HepG2 (cell line): ENCODE measurements at regions not wholly inside any gene's neighbourhood (a gene's known extent, or its start where the extent isn't known, plus 50 kb on each side); places are given as distances from the start of the nearest gene placed in this dataset.

ENCODE experiments used
- BRD4 ChIP-seq: sonication (generic); formaldehyde crosslinking; IDR thresholded peaks from 2 replicates; pipeline ENCODE4 v1.4.0; 2020; ENCODE audit warnings: missing genetic modification reagents
- CBX5 ChIP-seq: sonication (generic); formaldehyde crosslinking; IDR thresholded peaks from 2 replicates; pipeline ENCODE4 v1.4.0; 2020; ENCODE audit warnings: missing genetic modification reagents, borderline replicate concordance
- CCAR2 ChIP-seq: fragments of 200-400 bp; formaldehyde crosslinking; optimal IDR thresholded peaks from 2 replicates; pipeline ENCODE3; 2018; ENCODE audit warnings: low read depth, mild to moderate bottlenecking, low read length, moderate library complexity
- HNRNPH1 ChIP-seq: fragments of 200-400 bp; formaldehyde crosslinking; optimal IDR thresholded peaks from 2 replicates; pipeline ENCODE3; 2017; ENCODE audit warnings: mild to moderate bottlenecking, low read depth, low read length
- MIER3 ChIP-seq: IDR thresholded peaks from 2 replicates; pipeline ENCODE4 v1.6.1; 2016; ENCODE audit warnings: missing compliant biosample characterization, borderline replicate concordance
- SAFB2 ChIP-seq: sonication (generic); formaldehyde crosslinking; IDR thresholded peaks from 2 replicates; pipeline ENCODE4 v1.5.1; 2020; ENCODE audit warnings: missing genetic modification reagents, low read depth, mild to moderate bottlenecking, borderline replicate concordance
- THAP11 ChIP-seq: IDR thresholded peaks from 2 replicates; pipeline ENCODE4 v1.6.1; 2016; ENCODE audit warnings: missing biosample characterization, missing genetic modification reagents
- ZBTB7A ChIP-seq: sonication (generic); formaldehyde crosslinking; IDR thresholded peaks from 2 replicates; pipeline ENCODE4 v1.8.0; 2022; ENCODE audit warnings: mild to moderate bottlenecking, missing genetic modification reagents
- ZFX ChIP-seq: sonication (generic); formaldehyde crosslinking; IDR thresholded peaks from 2 replicates; pipeline ENCODE4 v1.4.0; 2020; ENCODE audit warnings: mild to moderate bottlenecking, low read depth, missing genetic modification reagents, moderate library complexity
- ZNF232 ChIP-seq: sonication (generic); formaldehyde crosslinking; IDR thresholded peaks from 2 replicates; pipeline ENCODE4 v1.4.0; 2020; ENCODE audit warnings: missing genetic modification reagents, borderline replicate concordance
- ZNF292 ChIP-seq: sonication (generic); formaldehyde crosslinking; IDR thresholded peaks from 2 replicates; pipeline ENCODE4 v1.8.1; 2022; ENCODE audit warnings: mild to moderate bottlenecking, low read depth, missing genetic modification reagents, borderline replicate concordance
- ZNF331 ChIP-seq: sonication (generic); formaldehyde crosslinking; IDR thresholded peaks from 2 replicates; pipeline ENCODE4 v1.4.0; 2020; ENCODE audit warnings: missing genetic modification reagents
- ZNF431 ChIP-seq: sonication (generic); formaldehyde crosslinking; IDR thresholded peaks from 2 replicates; pipeline ENCODE4 v1.9.0; 2022; ENCODE audit warnings: missing genetic modification reagents, low read depth, mild to moderate bottlenecking, borderline replicate concordance
- TF ChIP-seq, protein P1 (sequence below): sonication (generic); formaldehyde crosslinking; IDR thresholded peaks from 2 replicates; pipeline ENCODE4 v1.8.1; 2022; ENCODE audit warnings: mild to moderate bottlenecking, missing genetic modification reagents
- TF ChIP-seq, protein P2 (sequence below): sonication (generic); formaldehyde crosslinking; conservative IDR thresholded peaks from 2 replicates; pipeline ENCODE4 v1.8.1; 2023; ENCODE audit warnings: missing genetic modification reagents
- TF ChIP-seq, protein P3 (sequence below): IDR thresholded peaks from 2 replicates; pipeline ENCODE4 v1.6.1; 2016; ENCODE audit warnings: low read depth
- TF ChIP-seq, protein P4 (sequence below): IDR thresholded peaks from 2 replicates; pipeline ENCODE4 v1.6.1; 2016; ENCODE audit warnings: low read depth, control low read depth
- TF ChIP-seq, protein P5 (sequence below): sonication (generic); formaldehyde crosslinking; IDR thresholded peaks from 2 replicates; pipeline ENCODE4 v1.4.0; 2020; ENCODE audit warnings: missing genetic modification reagents
- TF ChIP-seq, protein P6 (sequence below), 2 experiments: sonication (generic) in 1 of 2; formaldehyde crosslinking in 1 of 2; IDR thresholded peaks; 2 replicates each; pipeline versions ENCODE4 v1.4.0 to v1.6.1; 2018 to 2020; ENCODE audit warnings: missing genetic modification reagents in 2 of 2, borderline replicate concordance in 1 of 2, low read depth in 1 of 2, mild to moderate bottlenecking in 1 of 2, missing biosample characterization in 1 of 2

DNA sequence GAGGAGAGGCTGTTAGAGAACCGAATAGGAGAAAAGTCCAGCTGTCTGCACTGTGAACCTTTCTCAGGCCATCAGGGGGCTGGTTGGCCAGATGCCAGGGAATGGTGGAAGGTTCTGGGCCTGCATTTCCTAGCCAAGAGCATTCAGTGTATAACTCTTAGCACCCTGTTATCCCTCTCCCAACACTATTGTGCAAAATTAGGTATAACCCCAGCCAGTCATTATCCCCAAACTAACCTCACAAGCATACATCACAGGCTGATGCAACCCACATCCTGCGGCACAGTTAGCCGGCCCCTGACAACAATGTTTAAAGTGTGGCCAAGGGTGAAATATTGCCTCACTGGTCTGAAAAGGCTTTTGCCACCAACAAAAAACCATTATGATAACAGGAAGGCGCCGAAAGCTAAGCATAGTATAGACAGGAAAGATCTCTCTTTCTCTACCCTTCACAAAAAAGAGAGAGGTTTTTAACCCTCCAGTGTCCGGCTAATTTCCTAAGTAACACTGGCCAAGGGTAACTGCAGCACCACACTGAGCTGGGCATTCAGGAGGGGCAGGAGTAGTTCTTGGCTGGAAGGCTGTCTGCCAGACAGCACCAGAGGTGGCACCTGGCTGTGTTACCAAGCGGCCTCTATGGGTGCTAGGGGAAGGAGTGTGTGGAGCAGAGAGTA lies 77.3 kb upstream of the BCAR3 start (continued):
- TF ChIP-seq SAFB2 (no peak), ZNF431 (peak; percentile 76; the same call in 1 of the 2 replicates), CBX5 (peak; percentile 73; the same call in 1 of the 2 replicates), CCAR2 (peak; percentile 23), ZBTB7A (CRISPR knock-in tag) (no peak), BRD4 (CRISPR knock-in tag) (0 out of 2 replicates have a peak, but pooled peaks have one; percentile 64), HNRNPH1 (no peak), THAP11 (CRISPR knock-in tag) (peak; percentile 70), ZFX (CRISPR knock-in tag) (peak; percentile 62), ZNF292 (peak; percentile 89; the same call in 1 of the 2 replicates), ZNF331 (CRISPR knock-in tag) (peak; percentile 70; the same call in 1 of the 2 replicates), MIER3 (CRISPR knock-in tag) (peak; percentile 67; the same call in 1 of the 2 replicates), ZNF232 (CRISPR knock-in tag) (no peak)
- TF ChIP-seq, protein P1, sequence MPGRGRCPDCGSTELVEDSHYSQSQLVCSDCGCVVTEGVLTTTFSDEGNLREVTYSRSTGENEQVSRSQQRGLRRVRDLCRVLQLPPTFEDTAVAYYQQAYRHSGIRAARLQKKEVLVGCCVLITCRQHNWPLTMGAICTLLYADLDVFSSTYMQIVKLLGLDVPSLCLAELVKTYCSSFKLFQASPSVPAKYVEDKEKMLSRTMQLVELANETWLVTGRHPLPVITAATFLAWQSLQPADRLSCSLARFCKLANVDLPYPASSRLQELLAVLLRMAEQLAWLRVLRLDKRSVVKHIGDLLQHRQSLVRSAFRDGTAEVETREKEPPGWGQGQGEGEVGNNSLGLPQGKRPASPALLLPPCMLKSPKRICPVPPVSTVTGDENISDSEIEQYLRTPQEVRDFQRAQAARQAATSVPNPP (CRISPR knock-in tag), result no peak
- TF ChIP-seq, protein P2, sequence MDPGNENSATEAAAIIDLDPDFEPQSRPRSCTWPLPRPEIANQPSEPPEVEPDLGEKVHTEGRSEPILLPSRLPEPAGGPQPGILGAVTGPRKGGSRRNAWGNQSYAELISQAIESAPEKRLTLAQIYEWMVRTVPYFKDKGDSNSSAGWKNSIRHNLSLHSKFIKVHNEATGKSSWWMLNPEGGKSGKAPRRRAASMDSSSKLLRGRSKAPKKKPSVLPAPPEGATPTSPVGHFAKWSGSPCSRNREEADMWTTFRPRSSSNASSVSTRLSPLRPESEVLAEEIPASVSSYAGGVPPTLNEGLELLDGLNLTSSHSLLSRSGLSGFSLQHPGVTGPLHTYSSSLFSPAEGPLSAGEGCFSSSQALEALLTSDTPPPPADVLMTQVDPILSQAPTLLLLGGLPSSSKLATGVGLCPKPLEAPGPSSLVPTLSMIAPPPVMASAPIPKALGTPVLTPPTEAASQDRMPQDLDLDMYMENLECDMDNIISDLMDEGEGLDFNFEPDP (CRISPR knock-in tag), result no peak
- TF ChIP-seq, protein P3, sequence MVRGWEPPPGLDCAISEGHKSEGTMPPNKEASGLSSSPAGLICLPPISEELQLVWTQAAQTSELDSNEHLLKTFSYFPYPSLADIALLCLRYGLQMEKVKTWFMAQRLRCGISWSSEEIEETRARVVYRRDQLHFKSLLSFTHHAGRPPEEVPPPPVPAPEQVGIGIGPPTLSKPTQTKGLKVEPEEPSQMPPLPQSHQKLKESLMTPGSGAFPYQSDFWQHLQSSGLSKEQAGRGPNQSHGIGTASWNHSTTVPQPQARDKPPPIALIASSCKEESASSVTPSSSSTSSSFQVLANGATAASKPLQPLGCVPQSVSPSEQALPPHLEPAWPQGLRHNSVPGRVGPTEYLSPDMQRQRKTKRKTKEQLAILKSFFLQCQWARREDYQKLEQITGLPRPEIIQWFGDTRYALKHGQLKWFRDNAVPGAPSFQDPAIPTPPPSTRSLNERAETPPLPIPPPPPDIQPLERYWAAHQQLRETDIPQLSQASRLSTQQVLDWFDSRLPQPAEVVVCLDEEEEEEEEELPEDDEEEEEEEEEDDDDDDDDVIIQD (CRISPR knock-in tag), result peak; percentile 70; the same call in 1 of the 2 replicates
- TF ChIP-seq, protein P4, sequence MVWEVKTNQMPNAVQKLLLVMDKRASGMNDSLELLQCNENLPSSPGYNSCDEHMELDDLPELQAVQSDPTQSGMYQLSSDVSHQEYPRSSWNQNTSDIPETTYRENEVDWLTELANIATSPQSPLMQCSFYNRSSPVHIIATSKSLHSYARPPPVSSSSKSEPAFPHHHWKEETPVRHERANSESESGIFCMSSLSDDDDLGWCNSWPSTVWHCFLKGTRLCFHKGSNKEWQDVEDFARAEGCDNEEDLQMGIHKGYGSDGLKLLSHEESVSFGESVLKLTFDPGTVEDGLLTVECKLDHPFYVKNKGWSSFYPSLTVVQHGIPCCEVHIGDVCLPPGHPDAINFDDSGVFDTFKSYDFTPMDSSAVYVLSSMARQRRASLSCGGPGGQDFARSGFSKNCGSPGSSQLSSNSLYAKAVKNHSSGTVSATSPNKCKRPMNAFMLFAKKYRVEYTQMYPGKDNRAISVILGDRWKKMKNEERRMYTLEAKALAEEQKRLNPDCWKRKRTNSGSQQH (CRISPR knock-in tag), result peak; percentile 49; the same call in 1 of the 2 replicates
- TF ChIP-seq, protein P5, sequence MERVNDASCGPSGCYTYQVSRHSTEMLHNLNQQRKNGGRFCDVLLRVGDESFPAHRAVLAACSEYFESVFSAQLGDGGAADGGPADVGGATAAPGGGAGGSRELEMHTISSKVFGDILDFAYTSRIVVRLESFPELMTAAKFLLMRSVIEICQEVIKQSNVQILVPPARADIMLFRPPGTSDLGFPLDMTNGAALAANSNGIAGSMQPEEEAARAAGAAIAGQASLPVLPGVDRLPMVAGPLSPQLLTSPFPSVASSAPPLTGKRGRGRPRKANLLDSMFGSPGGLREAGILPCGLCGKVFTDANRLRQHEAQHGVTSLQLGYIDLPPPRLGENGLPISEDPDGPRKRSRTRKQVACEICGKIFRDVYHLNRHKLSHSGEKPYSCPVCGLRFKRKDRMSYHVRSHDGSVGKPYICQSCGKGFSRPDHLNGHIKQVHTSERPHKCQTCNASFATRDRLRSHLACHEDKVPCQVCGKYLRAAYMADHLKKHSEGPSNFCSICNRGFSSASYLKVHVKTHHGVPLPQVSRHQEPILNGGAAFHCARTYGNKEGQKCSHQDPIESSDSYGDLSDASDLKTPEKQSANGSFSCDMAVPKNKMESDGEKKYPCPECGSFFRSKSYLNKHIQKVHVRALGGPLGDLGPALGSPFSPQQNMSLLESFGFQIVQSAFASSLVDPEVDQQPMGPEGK (CRISPR knock-in tag), result peak; percentile 29; the same call in 1 of the 2 replicates
- TF ChIP-seq, protein P6, sequence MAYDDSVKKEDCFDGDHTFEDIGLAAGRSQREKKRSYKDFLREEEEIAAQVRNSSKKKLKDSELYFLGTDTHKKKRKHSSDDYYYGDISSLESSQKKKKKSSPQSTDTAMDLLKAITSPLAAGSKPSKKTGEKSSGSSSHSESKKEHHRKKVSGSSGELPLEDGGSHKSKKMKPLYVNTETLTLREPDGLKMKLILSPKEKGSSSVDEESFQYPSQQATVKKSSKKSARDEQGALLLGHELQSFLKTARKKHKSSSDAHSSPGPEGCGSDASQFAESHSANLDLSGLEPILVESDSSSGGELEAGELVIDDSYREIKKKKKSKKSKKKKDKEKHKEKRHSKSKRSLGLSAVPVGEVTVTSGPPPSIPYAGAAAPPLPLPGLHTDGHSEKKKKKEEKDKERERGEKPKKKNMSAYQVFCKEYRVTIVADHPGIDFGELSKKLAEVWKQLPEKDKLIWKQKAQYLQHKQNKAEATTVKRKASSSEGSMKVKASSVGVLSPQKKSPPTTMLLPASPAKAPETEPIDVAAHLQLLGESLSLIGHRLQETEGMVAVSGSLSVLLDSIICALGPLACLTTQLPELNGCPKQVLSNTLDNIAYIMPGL (CRISPR knock-in tag; IDR thresholded peaks at IDR 0.05; ENCODE audit: borderline replicate concordance in 1 of 2, low read depth in 1 of 2), result peak in 1 of 2 experiments; percentile 44; a peak in 2 of 4 replicates
